HG03571 (cell line): ENCODE measurements at regions not wholly inside any gene's neighbourhood (a gene's known extent, or its start where the extent isn't known, plus 50 kb on each side); places are given as distances from the start of the nearest gene placed in this dataset.
"Not testable (repeated sequence)": the region's sequence is repeated elsewhere in the genome, so short reads cannot be mapped to it uniquely, and the experiment has no call there.

ENCODE experiments used
- ATAC-seq: cut with Tn5 transposase; IDR thresholded peaks from one replicate; pipeline ENCODE4 v1.9.1; 2021; ENCODE audit not compliant: unreplicated experiment

DNA sequence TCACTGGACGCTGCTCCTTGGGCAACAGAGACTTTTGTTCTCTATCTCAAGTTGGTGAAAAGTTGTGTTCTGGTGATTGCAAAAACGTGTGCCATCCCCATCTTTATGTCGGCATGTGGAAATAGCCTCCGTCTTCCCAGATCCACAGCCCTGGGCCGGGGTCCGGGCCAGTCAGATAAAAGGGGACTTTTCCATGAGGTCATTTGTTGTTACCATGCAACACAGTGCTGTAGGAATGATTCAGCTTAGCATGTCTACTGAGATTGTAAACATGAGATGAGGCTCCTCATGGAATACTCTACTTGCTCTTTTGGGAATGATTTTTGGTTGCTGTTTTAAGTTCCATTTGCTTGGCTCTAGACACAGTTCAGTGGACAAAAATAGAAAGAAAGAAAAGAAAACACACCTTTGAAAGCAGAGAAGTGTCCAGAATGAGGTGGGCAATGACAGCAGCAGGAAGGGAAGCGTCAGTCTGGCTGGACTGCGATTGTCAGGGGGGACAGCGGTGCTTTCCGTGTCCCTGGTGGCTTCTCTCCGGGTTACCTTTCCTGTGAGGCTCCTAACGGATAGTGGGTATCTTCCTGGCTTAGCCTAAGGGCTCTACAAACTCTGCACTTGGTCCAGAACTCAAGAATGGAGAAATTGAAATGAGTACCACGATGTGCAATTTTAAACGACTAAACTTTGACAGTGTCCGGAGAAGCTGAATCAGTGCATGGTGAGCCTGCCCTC is 91.6 kb downstream of the TEX29 start:
- ATAC-seq = no peak

DNA sequence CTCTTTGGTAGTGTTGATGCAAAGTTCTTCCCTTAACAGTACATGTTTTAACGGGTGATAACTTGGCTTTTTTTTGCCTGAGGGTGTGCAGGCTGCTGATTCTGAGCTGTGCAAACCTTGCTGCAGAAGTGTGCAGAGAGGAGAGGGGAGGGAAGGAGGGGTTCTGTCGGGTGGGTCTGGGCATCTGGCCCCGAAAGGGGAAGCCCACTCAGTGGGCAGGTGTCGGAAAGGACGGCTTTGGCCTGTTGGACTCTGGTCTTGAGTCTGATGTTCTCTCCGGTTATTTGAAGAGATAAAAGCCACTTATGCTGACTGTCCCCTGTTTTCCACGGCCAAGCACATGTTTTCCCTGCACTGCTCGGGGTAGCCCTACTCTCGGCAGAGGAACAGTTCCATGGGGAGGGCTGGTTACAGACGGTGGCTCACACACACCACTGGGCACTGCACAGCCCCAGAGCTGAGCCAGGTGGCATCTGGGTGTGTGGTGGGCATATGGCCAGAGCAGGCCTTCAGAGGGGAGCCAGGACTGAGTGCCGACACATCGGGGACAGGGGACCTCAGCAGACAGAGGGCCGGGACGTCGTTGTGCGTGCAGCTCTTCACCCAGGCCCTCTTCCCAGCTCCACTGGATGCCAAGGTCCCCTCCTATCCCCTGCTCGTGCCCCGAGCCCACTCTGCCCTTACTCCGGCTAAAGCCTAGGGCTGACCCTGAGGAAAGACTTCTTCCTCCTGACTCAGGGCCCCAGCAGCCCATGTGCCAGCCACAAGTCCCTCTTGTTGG is 93.2 kb downstream of the TEX29 start:
- no peak for ATAC-seq

- ATAC-seq = no peak
Measured at GRCh38 chr13:111414341-111414740, 93.9 kb downstream of the TEX29 start.

- ATAC-seq = no peak
Measured at GRCh38 chr13:111415246-111415645, 94.8 kb downstream of the TEX29 start.

- ATAC-seq = no peak
Measured at GRCh38 chr13:111415765-111416164, 95.3 kb downstream of the TEX29 start.

DNA sequence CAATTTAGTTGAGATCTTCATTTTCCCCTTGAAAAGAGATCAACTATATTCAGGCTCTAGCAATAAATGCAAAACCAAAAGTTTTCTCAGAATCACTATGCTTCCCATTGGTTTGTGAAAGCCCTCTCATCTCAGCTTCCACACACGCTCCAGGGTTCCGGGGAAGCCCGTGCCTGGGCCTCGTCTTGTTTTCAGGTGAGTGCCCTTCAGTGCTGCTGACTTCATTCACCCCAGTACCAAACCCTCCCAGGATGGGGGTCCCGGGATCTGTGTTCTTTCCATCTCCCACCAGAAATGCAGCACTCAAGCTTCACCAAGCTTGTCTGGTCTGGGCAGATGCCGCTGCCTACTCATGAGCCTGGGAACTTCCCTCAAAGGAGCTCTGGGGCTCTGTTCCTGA is 97.7 kb downstream of the TEX29 start:
- ATAC-seq = no peak

DNA sequence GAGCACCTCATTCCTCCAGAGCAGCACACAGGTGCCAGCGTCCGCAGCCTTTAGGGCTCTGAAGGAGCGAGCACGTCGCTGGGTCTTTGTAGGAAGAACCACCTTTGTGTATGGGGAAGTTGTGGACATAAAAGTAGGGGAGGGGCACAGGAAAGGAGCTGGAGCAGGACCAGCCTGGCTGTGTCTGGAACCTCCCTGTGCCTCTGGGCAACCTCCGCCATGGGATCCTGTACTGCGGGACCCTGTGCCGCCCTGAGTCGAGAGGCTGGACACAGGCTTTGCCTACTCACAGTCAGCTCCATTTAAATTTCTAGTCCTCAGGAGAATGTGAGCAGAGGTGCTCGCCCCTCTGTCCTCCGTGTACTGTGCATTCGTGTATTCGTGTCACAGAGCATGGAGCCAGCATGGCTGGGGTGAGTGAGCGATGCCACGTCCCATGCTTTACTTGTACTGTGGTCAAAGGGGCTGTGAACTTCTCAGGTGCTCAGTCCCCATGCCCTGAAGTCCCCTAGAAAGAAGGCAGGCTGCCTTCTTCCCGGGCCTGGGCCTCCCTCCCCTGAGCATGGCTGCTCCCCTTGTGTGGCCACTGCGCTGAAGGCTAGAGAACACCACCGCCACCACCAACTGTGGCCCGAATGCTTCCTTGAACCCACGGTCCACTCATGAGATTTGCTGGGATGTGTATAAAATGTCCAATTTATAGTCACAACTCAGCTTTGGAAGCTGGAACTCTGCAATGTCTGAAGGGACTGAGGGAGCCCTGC is 99.9 kb downstream of the TEX29 start:
- no peak for ATAC-seq

- ATAC-seq = no peak
Measured at GRCh38 chr13:111421216-111421615, 100.8 kb downstream of the TEX29 start.

GRCh38 chr13:111422348-111422747 is 101.9 kb downstream of the TEX29 start:
- no peak for ATAC-seq

DNA sequence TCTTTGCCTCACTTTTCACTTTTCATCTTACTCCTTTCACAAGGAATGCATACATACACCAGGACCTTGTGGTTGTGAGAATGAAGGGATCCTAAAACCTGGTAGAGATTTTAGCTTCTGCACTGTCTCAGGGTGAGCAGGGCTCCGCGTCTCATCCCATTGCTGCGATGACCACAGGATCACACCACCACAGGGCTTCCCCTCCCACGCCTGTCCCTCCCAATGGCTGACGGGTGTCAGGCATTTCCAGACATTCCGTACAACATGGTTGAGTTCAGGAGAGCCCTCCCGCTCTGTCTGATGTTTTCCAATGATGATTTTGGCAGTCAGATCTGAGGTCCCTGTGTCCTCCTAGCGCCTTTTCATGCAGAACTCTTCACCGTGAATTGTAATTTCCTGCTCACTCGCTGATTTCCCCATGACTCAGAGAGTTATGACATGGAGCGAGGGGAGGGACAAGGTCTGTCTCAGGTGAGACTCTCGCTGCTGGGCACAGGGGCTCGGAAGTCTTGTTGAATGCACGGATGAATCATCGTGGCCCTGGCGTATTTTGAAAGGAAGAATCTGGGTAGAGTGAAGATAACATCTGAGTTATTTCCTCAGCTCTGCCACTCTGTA is 102.8 kb downstream of the TEX29 start:
- no peak for ATAC-seq

DNA sequence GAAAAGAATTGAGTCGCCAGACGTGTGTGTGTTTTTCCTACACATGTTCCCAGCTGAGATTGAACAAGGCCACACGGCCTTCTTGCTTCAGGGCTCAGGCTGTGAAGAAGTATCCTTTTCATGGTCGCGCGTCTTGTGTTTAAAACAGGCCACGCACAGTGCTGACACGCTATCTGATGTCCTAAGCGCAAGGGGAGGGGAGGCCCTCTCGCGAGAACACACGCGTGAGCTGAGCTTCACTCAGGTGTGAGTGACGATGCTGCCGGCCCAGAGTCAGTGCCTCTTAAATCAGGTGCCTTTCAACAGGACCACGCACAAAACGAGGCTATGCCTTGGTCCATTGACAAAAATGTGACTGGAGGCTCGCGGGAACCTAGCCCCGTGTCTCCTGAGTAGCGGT is 103.7 kb downstream of the TEX29 start:
- ATAC-seq = no peak

GRCh38 chr13:111425326-111425725 is 104.9 kb downstream of the TEX29 start:
- ATAC-seq = no peak

DNA sequence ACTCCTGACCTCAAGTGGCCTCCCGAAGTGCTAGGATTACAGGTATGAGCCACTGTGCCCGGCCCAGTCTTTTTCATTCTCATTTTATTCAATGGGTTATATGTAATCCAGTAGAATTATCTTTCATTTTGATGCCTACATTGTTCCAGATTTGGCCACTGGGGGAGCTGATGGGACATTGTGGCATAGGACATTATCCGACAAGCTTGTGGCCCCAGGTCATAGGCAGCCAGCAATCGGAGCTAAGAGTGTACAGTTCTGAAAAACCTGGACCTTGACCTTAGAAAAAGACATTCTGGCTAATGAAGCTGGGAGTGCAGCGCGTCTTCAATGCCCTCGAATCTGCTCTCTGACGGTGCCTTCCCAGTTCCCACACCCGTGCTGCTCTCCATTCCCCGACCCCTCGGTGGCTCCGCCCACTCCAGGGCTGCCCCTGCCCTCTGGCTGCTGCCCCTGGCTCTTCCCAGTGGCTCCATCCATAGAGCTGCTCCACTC is 108.7 kb downstream of the TEX29 start:
- ATAC-seq = peak; percentile 82

DNA sequence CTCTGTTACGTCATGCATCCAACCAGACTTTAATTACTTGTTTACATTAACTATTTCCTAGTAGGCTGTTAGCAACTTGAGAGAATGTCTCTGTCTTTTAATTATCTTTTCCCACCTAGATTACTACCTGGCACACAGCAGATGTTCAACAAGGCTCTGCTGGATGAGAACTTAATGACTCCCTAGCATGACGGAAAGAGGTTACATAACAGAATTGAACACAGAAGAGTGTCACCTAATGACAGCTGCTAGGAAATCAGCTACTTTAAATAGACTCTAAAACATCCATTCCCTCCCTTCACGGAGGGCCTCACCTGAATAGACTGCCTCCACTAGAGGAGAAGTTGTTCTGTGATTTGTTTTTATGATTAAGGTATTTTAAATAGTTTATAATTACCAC is 110.8 kb downstream of the TEX29 start:
- no peak for ATAC-seq

GRCh38 chr13:111434578-111435159 is 114.2 kb downstream of the TEX29 start:
- no peak for ATAC-seq

- ATAC-seq = no peak
Measured at GRCh38 chr13:111436446-111436845, 116.0 kb downstream of the TEX29 start.

- no peak for ATAC-seq
Measured at GRCh38 chr13:111437417-111437816, 117.0 kb downstream of the TEX29 start.

DNA sequence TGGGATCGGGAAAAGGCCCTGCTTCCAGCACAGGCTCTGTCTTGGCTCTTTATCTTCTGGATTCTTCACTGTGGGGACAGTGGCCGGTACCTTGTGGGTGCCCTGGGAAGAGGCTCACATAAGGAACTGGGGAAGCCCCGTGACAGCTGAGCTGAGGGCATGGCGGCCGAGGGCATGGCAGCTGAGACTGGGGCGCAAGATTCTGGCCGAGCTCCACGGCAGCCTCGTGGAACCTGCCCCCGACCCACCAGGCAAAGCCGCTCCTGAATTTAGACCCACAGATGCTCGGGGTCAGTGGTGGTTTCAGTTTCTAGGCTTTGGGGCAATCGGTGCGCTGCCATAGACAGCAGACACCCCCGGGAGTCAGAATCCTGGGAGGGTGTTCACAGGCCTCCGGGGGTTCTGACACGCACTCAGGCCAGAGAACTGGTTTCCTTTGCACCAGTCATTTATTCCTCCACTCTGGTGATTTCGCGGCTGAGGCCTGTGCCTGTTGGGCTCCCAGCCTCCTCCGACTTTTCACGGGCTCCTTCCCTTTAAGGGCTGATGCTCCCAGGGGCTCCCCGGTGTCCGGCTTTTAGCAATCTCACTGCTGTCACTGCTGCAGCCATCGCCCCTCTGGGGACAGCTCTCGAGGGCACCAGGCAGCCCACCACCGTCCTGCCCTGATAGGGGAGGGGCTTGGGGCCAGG is 117.6 kb downstream of the TEX29 start:
- ATAC-seq = no peak

GRCh38 chr13:111440492-111440891 is 120.0 kb downstream of the TEX29 start:
- ATAC-seq = not testable (repeated sequence)

DNA sequence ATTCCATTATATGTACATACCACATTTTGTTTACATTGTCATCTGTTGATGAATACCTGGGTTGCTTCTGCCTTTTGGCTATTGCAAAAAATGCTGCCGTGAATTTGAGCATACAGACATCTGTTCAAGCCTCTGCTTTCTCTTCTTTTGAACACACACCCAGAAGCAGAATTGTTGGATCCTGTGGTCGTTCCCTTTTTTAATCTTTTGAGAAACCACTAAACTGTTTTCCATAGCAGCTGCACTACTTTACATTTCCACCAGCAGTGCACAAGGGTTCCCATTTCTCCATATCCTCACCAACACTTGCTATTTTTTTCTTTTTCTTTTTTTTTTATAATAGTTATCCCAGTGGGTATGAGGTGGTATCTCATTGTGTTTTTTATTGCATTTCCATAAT is 123.5 kb downstream of the TEX29 start:
- no peak for ATAC-seq
